ENCODE measurements at regions not wholly inside any gene's neighbourhood (a gene's known extent, or its start where the extent isn't known, plus 50 kb on each side); places are given as distances from the start of the nearest gene placed in this dataset.

- Histone ChIP-seq H3K27me3 (no peaks in the 10 kb centered on the region), H3K9me3 (peaks cover 0 to 9% (median 6%) of the 10 kb centered on the region in 3 donors), H3K27ac (no peak overlapping the region), H3K36me3 (no peaks in the 10 kb centered on the region), H3K4me3 (no peak overlapping the region), H3K4me1 (no peaks in the 10 kb centered on the region)
- intact Hi-C loops (cut with DNase I; ENCODE audit: low total_unique reads) = no loop called here
- TF ChIP-seq CTCF (IDR thresholded peaks at IDR 0.05) = no peak
- DNase-seq = no peak
These were observed 253.8 kb downstream of the CRPPA start for GRCh38 chr7:16167526-16167925.

GRCh38 chr7:16144361-16144760 lies 277.0 kb downstream of the CRPPA start:
- H3K4me3 ChIP-seq = no peak overlapping the region
- no peaks in the 10 kb centered on the region for H3K4me1 ChIP-seq
- peaks cover 0 to 20% (median 6%) of the 10 kb centered on the region in 3 donors for H3K9me3 ChIP-seq
- H3K27ac ChIP-seq = no peak overlapping the region
- intact Hi-C loops (cut with DNase I; ENCODE audit: low total_unique reads) = no loop called here
- H3K36me3 ChIP-seq = no peaks in the 10 kb centered on the region
- DNase-seq = no peak
- no peaks in the 10 kb centered on the region for H3K27me3 ChIP-seq
- no peak for TF ChIP-seq CTCF (IDR thresholded peaks at IDR 0.05)

- Histone ChIP-seq H3K9me3 (no peaks in the 10 kb centered on the region), H3K4me3 (no peak overlapping the region), H3K4me1 (no peaks in the 10 kb centered on the region), H3K27ac (no peak overlapping the region), H3K36me3 (no peaks in the 10 kb centered on the region), H3K27me3 (no peaks in the 10 kb centered on the region)
- TF ChIP-seq CTCF (IDR thresholded peaks at IDR 0.05) = no peak
- DNase-seq = no peak
- intact Hi-C loops (cut with DNase I; ENCODE audit: low total_unique reads) = no loop called here
These were observed 283.4 kb downstream of the CRPPA start for GRCh38 chr7:16137944-16138343.

GRCh38 chr7:16136896-16137295 lies 284.4 kb downstream of the CRPPA start:
- no peaks in the 10 kb centered on the region for H3K9me3 ChIP-seq
- no peak for TF ChIP-seq CTCF (IDR thresholded peaks at IDR 0.05)
- no peaks in the 10 kb centered on the region for H3K36me3 ChIP-seq
- H3K27ac ChIP-seq = no peak overlapping the region
- DNase-seq = no peak
- no peaks in the 10 kb centered on the region for H3K27me3 ChIP-seq
- H3K4me1 ChIP-seq = no peaks in the 10 kb centered on the region
- intact Hi-C loops (cut with DNase I; ENCODE audit: low total_unique reads) = no loop called here
- H3K4me3 ChIP-seq = no peak overlapping the region

GRCh38 chr7:16135658-16136057 lies 285.7 kb downstream of the CRPPA start:
- H3K27ac ChIP-seq = no peak overlapping the region
- no peaks in the 10 kb centered on the region for H3K36me3 ChIP-seq

More at GRCh38 chr7:16135658-16136057, 285.7 kb downstream of the CRPPA start:
- no peak for DNase-seq
- TF ChIP-seq CTCF (IDR thresholded peaks at IDR 0.05) = no peak
- intact Hi-C loops (cut with DNase I; ENCODE audit: low total_unique reads) = no loop called here
- no peaks in the 10 kb centered on the region for H3K27me3 ChIP-seq
- no peaks in the 10 kb centered on the region for H3K9me3 ChIP-seq
- no peak overlapping the region for H3K4me3 ChIP-seq
- H3K4me1 ChIP-seq = peaks cover 0 to 4% (median 2%) of the 10 kb centered on the region in 4 donors

Measured in tibial artery (tissue), 4 donors.